ENCODE measurements at regions not wholly inside any gene's neighbourhood (a gene's known extent, or its start where the extent isn't known, plus 50 kb on each side); places are given as distances from the start of the nearest gene placed in this dataset.

DNA sequence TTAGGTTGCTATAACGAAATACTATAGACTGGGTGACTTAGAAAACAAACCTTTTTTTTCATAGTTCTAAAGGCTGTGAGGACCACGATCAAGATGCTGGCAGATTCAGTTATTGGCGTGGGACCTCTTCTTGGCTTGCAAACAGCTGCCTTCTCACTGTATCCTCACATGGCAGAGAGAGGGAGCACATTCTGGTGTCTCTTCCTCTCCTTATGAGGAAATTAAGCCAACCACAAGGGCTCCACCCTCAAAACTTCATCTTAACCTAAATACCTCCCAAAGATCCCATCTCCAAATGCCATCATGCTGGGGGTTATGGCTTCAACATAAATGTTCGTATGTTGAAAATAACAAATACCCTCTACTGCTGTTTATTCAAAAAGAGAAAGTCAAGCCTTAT, 197.1 kb downstream of the CEMIP2 start:
- H3K9me3 ChIP-seq: no peaks in the 10 kb centered on the region
- H3K27ac ChIP-seq: no peak overlapping the region
- H3K36me3 ChIP-seq: no peaks in the 10 kb centered on the region
- no peaks in the 10 kb centered on the region for H3K4me1 ChIP-seq
- no peak overlapping the region for H3K4me3 ChIP-seq
- no peak for TF ChIP-seq POLR2A (IDR thresholded peaks at IDR 0.05)
- TF ChIP-seq, protein P1, sequence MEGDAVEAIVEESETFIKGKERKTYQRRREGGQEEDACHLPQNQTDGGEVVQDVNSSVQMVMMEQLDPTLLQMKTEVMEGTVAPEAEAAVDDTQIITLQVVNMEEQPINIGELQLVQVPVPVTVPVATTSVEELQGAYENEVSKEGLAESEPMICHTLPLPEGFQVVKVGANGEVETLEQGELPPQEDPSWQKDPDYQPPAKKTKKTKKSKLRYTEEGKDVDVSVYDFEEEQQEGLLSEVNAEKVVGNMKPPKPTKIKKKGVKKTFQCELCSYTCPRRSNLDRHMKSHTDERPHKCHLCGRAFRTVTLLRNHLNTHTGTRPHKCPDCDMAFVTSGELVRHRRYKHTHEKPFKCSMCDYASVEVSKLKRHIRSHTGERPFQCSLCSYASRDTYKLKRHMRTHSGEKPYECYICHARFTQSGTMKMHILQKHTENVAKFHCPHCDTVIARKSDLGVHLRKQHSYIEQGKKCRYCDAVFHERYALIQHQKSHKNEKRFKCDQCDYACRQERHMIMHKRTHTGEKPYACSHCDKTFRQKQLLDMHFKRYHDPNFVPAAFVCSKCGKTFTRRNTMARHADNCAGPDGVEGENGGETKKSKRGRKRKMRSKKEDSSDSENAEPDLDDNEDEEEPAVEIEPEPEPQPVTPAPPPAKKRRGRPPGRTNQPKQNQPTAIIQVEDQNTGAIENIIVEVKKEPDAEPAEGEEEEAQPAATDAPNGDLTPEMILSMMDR (IDR thresholded peaks at IDR 0.05): no peak
- no peak for DNase-seq
- no peaks in the 10 kb centered on the region for H3K27me3 ChIP-seq

DNA sequence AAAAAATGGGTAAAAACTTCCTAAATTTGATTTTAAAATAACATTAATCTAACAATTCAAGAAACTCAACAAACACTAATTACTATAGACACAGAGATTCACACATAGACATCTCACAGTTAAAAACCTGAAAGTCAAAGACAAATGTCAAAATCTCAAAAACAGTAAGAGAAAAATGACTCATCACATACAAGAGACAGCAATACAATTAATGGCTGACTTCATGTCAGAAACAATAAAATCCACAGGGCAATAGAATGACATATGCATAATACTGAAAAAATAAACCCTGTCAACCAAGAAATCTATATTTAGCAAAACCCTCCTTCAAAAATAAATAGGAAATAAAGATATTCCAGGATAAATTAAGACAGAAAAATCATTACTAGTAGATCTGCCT, 200.4 kb downstream of the CEMIP2 start:
- Histone ChIP-seq H3K4me1 (no peaks in the 10 kb centered on the region), H3K27ac (no peak overlapping the region), H3K27me3 (no peaks in the 10 kb centered on the region), H3K36me3 (no peaks in the 10 kb centered on the region), H3K4me3 (no peak overlapping the region), H3K9me3 (no peaks in the 10 kb centered on the region)
- TF ChIP-seq, protein P1 (IDR thresholded peaks at IDR 0.05): no peak
- no peak for TF ChIP-seq POLR2A (IDR thresholded peaks at IDR 0.05)
- DNase-seq: no peak

DNA sequence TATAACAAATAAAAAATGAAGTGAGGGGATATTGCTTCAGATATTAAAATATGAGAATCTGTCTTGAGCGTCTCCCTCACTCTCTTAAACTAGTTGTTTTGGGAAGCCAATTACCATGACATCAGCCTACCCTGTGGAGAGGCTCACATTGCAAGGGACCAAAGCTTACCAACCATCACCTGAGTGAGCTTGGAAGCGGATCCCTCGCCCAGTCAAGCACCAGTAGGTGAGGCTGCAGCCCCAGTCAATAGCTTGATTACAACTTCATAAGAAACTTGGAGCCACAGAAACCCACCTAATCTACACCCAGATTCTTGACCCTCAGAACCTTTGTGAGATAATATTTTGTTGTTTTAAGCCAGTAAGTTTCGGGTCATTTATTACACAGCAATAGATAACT, 206.2 kb downstream of the CEMIP2 start:
- no peak for TF ChIP-seq POLR2A (IDR thresholded peaks at IDR 0.05)
- TF ChIP-seq, protein P1 (IDR thresholded peaks at IDR 0.05): no peak
- no peaks in the 10 kb centered on the region for H3K4me1 ChIP-seq

DNA sequence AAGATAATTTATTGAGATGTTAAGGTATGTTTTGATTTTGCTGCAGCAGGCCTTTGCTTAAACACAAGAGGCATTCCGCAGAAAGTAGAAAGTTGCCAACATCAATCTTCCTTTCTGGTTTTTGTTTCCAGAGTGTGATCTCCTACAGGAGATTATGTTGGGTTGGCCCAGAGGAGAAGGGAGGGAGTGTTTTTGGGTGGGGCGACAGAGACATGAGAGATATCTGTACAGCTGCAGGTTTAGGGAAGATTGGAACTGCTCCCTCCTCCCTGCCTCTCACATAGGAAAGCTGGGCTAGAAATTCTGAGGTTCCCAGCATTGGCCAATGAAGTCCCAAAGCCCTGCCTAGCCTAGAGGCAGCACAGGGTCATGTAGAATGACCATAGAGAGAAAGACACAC, 211.0 kb downstream of the CEMIP2 start:
- TF ChIP-seq, protein P1 (IDR thresholded peaks at IDR 0.05): no peak
- TF ChIP-seq POLR2A (IDR thresholded peaks at IDR 0.05): no peak
- no peaks in the 10 kb centered on the region for H3K9me3 ChIP-seq
- H3K36me3 ChIP-seq: no peaks in the 10 kb centered on the region
- DNase-seq: no peak
- no peaks in the 10 kb centered on the region for H3K27me3 ChIP-seq
- no peak overlapping the region for H3K4me3 ChIP-seq
- H3K4me1 ChIP-seq: no peaks in the 10 kb centered on the region
- no peak overlapping the region for H3K27ac ChIP-seq

More for the DNA sequence above, 206.2 kb downstream of the CEMIP2 start:
- Histone ChIP-seq H3K4me3 (no peak overlapping the region), H3K27me3 (no peaks in the 10 kb centered on the region), H3K27ac (no peak overlapping the region), H3K9me3 (no peaks in the 10 kb centered on the region), H3K36me3 (no peaks in the 10 kb centered on the region)
- no peak for DNase-seq

DNA sequence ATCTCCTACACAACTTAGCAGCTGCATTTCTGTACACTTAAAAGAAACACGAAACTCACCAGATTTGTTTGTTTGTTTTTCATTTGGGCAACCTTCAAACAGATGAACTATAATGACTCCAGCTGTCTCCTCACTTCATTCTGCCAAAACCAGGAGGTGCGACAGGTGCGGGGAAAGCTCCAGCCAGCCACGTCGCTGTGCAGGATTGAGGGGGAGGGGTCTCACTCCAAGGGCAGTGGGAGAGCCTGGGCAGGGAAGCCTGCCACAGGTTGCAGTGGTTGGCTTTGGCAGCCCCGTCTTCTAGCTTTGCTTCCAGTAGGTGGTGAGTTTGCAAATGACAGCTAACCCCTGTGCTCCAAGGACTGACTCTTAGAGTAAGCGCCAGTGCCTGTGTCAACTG, 215.8 kb downstream of the CEMIP2 start:
- Histone ChIP-seq H3K27me3 (no peaks in the 10 kb centered on the region), H3K27ac (no peak overlapping the region), H3K4me3 (no peak overlapping the region), H3K9me3 (no peaks in the 10 kb centered on the region), H3K36me3 (no peaks in the 10 kb centered on the region), H3K4me1 (no peaks in the 10 kb centered on the region)
- no peak for DNase-seq
- no peak for TF ChIP-seq POLR2A (IDR thresholded peaks at IDR 0.05)
- TF ChIP-seq, protein P1 (IDR thresholded peaks at IDR 0.05): no peak

DNA sequence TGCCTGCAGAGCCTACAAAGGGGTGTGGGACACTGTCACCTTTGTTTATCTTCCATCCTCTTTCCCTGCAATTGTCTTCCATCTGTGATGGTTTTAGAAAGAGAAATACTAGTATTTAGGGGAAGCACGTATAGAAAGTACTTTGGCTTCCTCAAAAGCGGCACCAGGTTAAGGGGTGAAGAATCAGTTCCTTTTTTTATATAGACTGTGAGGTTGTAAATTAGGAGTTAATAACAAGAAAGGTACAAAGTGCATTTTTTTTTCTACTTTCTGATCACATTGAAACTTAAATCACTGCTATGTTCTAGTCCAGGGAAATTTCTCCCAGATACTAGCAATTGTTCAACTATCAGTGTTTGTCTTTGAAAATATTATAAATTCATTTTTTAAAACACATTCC, 219.3 kb downstream of the CEMIP2 start:
- Histone ChIP-seq H3K4me3 (no peak overlapping the region), H3K27ac (no peak overlapping the region), H3K27me3 (no peaks in the 10 kb centered on the region), H3K36me3 (no peaks in the 10 kb centered on the region), H3K4me1 (no peaks in the 10 kb centered on the region), H3K9me3 (no peaks in the 10 kb centered on the region)
- TF ChIP-seq POLR2A (IDR thresholded peaks at IDR 0.05): no peak
- DNase-seq: no peak

Measured in Peyer's patch (tissue), 4 donors.